GM21360 (cell line): ENCODE measurements at regions not wholly inside any gene's neighbourhood (a gene's known extent, or its start where the extent isn't known, plus 50 kb on each side); places are given as distances from the start of the nearest gene placed in this dataset.
A peak's percentile ranks its signal among the peaks of the same experiment; 100 is the strongest.

Source experiments
- ATAC-seq: cut with Tn5 transposase; IDR thresholded peaks from one replicate; pipeline ENCODE4 v1.9.1; 2021; ENCODE audit warnings: mild to moderate bottlenecking, moderate library complexity; ENCODE audit not compliant: unreplicated experiment

DNA sequence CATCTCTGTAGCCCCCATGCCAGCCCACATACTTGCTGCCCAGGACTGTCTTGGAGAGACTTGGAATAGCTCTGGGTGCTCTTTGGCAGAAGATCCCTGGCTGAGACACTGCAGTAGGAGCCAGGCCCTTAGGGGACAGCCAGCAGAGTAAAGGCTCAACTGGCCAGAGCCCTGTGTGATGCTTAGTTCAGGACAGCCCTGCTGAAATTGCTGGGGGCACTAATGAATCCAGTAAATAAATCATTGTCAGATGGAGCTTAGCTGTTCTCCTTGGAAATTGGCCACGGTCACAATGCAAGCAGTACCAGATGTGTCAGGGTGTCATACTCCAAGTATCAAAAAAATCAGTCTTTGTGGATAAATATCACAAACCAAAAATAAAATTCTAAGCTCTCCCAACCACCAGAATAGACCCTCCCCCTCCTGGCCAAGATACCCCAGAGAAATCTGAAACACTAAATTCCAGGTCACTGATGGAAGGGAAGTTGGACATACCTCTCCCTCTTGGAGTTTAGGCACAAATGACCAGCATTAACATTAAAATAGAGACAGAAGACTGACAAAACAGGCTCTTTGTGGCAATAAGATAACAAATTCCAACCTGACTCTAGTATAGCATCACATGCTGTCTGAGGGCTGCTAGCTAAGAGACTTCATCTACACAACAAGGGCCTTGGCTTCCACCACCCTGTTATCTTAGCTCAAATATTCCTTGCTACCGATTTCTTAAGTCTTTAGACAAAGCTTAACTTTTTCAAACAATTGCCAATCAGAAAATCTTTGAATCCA, 83.2 kb upstream of the DNAH14 start:
- no peak for ATAC-seq

GRCh38 chr1:224850446-224850845, 79.0 kb upstream of the DNAH14 start:
- ATAC-seq = no peak

GRCh38 chr1:224851210-224851847, 78.1 kb upstream of the DNAH14 start:
- ATAC-seq = peak; percentile 70

DNA sequence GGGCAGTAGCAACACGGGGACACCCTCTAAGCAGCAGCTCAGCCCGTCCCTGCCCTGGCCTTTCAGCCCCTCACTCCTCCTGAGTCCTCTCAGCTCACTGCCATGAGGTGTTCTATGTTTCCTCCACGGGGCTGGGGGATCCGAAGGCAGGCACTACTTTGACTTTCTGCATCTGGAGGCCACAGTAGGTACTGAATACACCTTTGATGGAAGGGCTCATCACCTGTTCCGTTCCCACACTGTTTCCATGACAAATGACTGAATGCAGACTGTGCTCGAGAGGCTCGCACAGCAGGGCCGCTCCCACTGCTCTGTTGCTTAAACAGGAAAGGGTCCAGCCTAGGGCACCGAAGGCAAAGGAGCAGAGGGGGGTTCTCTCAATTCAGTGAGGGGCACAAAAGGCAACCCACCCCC, 77.6 kb upstream of the DNAH14 start:
- ATAC-seq = peak; percentile 24

DNA sequence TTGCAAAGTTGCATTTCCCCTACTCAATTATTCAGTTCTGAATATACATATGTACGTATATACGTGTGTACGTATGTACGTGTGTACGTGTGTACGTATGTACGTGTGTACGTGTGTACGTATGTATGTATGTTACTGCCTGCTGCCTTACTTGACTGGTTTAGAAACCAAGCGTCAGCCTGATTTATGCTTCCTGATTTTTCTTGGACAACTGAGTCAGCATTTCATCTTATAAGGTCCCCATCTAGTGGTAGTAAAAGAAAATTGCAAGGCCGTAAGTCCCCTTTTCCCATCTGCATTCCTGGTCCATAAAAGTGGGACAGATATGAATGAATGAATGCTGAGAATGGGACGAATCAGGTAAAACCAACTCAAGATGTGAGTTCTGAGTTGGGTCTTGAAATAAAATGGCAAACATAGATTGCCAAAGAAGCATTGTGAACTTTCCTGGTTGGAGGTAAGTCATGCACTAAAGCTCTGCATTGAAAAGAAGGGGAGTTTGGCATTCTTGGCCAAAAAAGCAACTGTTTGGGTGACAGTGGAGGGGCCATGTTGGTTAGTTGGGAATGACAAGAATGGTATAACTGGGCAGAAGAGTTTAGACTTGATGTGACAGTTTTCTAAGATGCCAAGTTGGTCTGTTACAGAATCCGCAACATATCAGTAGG, 76.4 kb upstream of the DNAH14 start:
- ATAC-seq = no peak

DNA sequence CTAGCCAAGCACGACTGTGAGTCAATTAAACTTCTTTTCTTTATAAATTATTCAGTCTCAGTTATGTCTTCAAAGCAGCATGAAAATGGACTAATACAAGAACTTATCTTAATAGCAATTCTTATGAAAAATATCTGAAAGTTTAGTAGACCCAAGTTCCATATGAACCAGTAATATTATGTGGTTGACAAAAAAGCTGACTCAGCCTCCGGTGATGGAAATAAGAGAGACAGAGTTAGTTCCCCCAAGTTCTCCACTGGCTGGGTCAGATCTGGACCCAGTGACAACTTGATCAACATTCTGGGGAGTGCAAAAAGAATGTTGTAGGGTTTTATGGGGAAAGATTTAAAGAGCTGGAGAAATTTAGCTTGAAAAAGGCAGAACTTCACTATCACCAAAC, 72.5 kb upstream of the DNAH14 start:
- ATAC-seq = no peak

DNA sequence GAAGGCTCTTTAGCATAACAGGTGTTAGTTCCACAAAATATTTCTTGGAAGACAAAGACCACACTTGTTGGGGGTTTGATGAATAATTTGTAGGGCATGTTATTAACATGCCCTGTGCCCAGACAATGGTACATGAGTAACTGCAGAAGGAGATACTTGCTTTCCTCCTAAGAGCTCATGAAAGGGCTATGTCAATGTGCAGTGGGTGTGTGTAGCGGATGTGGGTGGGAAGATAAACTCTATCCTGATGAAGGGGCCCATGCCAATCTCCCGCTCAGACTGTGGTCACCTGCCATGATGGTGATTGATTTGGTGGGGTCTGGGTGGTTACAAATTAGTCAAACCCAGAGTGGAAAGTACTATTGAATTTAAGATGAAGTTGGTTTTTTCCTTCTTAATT, 69.8 kb upstream of the DNAH14 start:
- ATAC-seq = no peak

DNA sequence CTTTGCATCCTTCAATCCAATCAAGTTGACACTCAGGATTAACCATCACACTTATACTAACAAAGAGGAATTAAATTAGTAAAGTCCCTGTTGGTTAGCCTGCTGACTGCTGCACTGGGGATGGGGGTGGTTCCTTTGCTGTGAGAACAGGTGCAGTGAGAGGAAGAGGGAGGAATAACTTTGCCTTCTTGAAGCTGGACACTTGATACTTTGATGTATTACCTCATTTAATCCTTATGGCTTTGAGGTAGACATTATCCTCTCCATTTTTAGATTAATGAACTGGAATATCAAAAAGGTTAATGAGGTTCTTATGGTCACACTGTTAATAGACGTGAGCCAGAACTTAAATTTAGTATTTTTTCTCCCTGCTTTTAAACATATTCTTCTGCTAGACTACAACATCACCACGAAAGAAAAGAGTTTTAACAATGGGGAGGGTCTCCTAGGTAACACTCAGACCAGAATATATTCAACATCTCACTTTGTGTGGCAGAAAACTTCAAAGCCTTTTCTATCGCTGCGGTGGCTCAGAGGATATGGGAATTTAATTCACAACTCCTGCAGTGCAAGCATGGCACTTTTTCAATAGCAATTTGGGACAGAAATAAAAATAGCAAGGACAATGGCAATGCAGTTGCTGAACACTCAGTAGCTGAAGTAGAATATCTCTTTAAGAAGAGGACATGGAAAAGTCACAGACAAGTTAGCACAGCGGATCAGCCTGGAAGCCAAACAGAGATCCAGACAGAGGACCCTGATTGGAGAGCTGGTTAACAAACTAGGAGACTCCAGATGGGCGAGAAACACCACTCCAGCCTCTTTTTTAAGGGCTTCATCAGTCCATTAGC, 68.8 kb upstream of the DNAH14 start:
- no peak for ATAC-seq

DNA sequence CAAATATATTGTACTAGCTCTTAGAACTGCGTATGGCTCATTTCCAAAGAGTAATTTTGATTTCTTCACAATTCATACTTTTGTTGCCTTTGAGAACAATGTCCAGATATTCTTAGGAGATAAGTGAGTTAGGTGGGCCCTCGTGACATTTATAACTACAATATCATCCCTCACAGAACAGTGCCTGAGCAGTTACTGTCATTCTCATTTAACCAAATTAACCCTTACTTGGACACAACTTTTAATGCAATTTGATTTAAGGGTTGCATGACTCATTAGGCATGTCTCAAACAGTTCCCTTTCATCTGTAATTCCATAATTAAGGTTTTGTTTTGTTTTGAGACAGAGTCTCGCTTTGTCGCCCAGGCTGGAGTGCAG, 68.1 kb upstream of the DNAH14 start:
- ATAC-seq = no peak

- no peak for ATAC-seq
These were observed 66.0 kb upstream of the DNAH14 start for GRCh38 chr1:224863486-224863885.

- no peak for ATAC-seq
These were observed 65.5 kb upstream of the DNAH14 start for GRCh38 chr1:224864006-224864405.

DNA sequence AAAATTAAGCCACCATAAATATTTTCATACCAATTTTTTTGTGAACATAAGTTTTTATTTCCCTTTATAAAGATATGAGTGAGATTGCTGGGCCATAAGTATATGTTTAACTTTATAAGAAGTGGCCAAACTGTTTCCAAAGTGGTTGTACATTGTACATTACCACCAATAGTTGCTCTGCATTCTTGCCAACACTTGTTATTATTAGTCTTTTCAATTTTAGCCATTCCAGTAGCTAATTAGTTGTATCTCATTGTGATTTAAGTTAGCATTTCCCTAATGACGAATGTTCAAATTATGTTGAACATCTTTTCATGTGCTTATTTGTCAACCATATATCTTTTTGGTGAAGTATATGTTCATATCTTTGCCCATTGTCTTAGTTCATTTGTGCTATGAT, 64.0 kb upstream of the DNAH14 start:
- ATAC-seq = no peak

DNA sequence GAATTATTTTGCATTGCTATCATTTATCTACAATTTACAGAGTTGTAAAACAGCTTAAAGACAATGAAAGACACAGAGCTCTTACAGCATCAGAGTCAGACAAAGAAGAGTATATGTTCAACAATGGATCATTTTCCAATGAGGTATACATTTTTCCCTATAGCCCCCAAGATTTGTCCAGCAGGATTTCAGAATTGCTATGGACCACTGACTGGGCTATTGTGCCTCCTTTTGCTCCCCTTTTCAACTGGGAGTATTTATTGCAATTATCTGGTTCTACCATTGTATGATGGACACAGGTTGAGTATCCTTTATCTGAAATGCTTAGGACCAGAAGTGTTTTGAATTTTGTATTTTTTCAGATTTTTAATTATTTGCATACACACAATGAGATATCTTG, 62.5 kb upstream of the DNAH14 start:
- ATAC-seq = no peak

- no peak for ATAC-seq
These were observed 61.8 kb upstream of the DNAH14 start for GRCh38 chr1:224867715-224868114.

DNA sequence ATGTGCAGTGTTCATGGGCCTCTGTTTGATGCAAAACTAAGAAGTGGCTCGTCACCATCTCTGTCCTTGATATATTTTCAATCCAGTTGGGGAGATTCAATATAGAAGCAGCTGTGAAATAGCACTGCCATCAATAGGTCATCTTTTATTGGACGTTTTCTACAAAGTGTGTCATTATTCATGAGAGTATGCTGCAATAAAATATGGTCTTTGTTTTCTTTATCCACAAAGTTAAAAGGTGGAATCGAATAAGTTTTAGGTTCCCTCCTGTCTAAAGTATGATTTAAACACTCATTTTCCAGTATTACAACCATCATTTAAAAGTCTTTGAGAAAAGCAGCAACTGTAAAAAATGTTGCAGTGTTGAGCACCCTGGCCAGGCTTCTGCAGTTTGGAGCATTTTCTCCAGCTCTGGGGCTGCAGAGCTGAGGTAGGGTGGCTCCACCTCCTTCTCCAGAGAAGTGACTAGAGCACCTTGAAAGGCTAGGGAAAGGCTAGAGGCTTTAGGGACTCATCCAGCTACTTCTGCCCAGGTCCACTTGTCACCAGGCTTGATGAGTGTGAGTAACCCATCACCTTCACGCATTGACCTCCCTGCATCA, 56.5 kb upstream of the DNAH14 start:
- no peak for ATAC-seq

DNA sequence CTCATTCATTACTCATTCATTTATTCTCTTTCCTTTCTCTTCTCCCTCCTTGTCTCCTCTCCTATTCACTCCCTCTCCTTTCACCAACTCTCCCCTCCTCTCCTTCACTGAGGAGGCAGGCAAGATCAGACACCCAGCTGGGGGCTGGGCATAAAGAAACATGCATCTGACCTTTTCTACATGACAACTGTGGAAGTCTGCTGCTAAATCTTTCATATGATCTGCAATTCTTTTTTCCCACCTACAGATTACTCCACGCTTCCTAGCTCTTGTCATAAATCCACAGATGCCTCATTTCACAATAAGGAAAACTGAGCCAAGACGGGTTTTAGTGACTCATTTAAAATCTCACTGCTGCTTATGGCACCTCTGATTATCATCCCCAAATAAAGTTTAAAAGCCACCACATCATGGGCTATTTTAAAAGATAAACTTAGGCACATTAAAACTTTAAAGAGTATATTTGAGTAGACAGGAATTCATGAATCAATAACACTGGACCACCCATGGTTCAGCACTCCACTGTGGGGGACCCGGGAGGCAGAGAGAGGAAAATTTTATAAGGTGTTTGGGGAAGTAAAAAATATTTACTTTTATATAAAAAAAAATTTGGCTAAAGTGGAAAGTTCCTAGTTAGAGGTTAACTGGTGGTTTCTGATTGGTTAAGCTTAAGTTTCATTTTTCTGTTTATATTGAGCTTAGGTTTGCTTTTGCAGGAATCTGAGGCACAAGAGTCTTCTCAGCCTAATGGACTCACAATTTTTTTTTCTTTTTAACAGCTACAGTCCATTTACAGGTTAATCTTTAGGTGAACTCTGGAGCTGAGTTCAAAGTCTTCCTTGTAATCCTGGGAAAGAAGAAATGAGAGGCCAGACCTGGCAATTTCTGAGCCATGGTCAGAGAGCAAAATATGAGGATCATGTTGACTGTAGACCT, 55.8 kb upstream of the DNAH14 start:
- no peak for ATAC-seq

DNA sequence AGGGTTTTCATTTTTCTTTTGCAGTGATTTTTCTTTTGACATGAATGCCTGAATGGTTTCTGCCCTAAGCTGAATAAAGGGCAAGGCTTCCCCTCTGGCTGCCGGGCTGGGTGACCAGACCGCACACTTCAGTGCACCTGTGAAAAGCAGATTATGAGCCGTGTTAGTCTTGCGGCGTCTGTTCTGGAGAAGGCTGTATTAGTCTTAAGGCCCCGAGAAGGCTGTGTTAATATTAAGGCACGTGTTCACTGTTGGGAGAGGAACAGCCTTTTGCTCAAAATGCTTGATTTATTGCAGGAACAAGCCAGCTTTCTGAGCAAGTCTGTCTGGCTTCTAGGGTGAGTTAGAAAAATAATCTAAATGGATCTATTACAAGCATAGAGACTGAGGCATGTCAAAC, 54.7 kb upstream of the DNAH14 start:
- no peak for ATAC-seq

DNA sequence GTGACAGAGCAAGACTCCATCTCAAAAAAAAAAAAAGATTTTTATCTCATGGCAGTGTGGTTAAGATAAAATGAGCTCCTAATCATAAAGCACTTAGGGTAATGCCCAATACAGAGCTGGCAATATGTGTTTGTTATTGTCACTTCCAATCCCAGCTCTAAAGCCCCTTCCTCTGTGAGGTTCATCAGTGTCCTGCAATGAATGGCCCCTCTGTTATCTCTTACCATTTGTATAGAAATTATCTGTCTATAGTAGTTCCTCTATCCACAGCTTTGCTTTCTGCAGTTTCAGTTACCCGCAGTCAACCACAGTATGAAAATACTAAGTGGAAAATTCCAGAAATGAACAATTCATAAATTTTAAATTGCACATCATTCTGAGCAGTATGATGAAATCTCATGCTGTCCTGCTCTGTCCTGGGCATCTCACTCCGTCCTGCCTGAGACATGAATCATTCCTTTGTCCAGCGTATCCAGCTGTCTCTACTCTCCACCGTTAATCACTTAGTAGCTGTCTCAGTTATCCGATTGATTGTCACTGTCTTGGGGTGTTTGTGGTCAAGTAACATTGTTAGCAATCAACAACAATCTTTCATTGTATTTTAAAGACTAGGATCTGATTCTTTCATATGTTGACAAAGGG, 50.2 kb upstream of the DNAH14 start:
- no peak for ATAC-seq
